Inflammatory macrophage treated with lipopolysaccharide for 1 hour (primary cell): ENCODE measurements at regions not wholly inside any gene's neighbourhood (a gene's known extent, or its start where the extent isn't known, plus 50 kb on each side); places are given as distances from the start of the nearest gene placed in this dataset.

Experiments
- DNase-seq, 2 donors: peaks; one replicate each; pipeline ENCODE4 v3.0.0-alpha.2; 2020 to 2022

DNA sequence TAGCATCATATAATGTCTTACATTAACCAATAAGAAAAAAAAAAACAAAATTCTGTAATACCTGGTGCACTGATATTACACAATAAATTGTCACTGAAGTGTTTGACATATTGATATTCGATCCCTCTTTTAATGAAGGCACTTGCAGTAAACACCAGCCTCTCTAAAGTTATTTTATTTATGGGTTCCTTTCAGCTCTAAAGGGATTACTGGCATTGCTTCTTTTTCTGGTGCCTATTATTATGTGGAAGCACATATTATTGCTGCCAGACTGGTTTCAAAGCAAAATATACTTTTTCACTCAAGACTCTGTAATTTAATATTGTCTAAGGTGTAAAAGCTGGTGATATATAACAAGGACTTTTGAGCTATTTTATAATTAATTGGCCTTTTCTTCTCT lies 1090.5 kb downstream of the TRHDE start:
- no peak for DNase-seq

DNA sequence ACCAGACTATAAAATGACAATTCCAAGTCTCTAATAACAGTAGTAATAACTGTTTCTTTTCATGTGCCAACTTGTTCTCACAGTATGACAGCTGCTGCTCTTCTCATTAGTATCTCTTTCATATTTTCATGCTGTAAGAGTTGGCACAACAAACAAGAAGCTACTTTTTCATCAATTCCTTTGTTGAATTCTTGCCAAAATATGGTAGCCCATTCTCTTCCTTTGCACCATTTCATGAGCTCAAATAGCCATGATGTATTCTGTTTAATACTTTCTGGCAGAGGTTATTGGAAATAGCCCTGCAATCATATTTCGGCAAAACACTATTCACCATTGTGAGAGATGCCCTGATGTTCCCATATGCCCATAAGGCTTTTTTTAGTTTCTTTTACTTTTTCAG lies 1100.7 kb downstream of the TRHDE start:
- DNase-seq = no peak

DNA sequence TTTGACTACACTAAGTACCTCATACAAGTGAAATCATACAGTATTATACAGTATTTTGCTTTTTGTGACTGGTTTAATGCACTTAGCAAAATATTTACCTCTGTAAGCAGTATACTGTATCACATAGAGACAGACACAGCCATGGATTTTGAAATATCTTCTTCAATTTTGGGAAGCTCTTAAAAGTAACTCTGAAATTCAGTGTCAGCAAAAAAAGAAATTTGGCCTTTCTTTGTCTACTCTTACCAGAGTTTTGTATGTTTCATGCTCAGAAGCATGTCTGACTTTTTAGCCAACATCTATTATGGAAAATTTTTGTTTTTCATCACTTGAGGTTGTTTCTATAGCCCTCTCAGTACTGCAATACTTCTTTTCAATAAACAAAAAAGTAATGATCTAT lies 1102.2 kb downstream of the TRHDE start:
- no peak for DNase-seq

DNA sequence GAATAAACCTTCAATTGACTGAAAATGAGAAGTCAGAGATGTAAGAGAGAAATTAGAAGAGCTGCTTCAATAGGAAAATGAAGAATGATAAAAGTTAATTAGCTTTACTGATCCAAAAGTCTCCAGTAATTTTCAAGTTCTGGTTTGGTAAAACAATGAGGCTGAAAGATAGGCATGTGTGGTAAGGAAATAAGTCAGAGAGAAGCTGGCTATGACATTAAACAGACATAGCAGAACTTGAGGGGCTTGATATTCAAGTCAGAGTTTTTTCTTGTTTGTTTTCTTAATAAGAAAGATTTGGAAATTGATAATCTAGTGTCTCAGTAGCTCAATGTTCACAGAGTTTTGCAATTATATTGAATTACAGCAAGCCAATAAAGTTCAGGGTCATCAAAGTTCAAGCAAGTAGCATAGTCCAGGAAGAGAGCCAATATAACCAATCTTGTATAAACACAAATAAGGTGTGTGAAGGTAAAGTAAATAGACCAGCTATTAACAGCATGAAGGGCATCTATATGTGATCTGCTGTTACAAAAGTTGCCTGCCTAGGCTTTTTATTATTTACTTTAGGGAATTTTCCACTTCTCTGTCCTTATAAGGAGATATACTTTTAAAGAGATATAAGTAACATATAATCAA lies 1111.5 kb downstream of the TRHDE start:
- DNase-seq = no peak

DNA sequence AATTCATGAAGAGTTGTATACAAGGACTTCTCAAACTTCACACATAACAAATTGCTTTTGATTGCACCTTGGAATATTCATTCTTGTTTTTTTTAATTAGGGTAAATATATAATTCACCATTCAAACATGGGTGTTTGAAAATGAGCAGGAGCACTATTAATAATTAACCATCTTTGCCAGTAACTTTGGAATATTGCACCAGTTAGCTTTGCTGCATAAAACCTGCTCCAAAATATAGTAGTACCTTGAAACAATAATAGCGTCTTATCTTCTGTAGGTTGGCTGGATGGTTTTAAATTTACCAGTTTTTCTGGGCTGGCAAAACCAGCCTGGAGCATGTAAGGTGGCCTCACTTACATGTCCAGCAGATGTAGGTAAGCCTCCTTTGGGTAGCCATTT lies 1112.4 kb downstream of the TRHDE start:
- no peak for DNase-seq

DNA sequence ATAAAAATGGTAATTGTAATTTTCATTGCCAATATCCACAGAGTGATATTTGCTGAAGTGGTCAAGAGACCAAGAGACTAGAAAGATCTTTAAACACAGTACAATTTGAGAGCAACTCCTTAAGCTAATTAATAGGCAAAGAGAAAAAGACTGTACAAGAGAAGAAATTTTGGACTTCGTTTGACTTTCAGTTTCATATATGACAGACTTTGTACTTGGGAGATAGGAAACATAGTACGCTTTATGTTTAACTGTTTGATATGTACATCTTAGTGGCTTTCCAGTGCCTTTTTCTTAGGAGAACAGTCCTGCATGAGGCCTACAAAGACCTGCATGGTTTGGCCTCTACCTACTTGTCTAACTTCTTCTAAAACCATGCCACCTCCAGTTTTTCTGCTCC lies 1118.1 kb downstream of the TRHDE start:
- DNase-seq = no peak

DNA sequence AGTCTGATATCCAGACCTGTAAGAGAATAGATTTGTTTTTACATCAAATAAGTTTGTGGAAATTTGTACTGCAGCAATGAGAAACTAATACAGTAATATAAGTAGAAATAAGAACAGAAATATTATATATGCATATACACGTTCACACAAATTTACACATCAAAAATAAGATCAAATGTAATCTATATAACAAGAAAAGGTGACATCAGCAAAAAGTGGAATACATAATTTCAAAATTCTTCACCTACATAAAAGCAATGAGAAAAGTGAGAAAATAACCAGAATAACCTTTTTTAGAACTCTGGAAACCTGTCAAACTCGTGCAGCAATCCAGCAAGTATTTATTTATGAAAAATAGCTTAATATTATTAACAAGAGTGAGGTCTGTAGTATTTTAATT lies 1124.6 kb upstream of the ATXN7L3B start:
- DNase-seq = no peak

DNA sequence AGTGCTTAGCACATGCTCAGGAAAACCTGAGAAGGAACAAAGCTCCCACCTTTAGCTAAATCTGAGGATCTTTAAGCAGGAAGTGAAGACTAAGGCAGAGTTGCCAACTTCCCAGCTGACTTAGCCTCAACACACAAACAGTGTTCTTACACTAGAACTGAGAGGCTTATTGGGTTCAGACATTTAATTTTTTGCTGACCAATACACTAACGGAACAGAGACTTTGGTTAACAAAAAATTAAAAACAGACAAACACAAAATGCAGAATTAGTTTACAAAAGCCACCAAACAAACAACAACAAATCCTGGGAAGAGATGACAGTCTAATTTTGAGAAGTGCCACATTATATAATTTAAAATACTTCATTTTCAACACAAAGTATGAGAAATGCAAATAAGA lies 1123.7 kb upstream of the ATXN7L3B start:
- DNase-seq = no peak

DNA sequence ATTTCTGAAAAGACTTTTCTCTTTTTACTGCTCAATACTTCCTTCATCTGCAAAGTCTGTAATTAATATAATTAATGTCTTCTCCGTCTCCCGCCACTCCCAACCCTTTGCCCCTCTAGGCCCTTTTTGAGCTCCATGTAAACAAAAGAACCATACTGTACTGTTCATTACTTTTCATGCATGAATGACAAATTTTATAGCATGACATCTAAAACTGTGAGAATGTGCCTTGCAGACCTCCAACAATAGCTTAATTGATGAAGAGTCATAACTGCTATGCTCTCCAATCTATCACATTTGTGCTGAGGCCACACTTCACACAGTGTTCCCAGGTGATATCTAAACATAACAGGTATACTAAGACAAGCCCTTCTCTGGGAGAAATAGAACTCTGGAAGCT lies 1122.7 kb upstream of the ATXN7L3B start:
- no peak for DNase-seq

GRCh38 chr12:73418541-73418940 lies 1119.1 kb upstream of the ATXN7L3B start:
- DNase-seq = no peak

DNA sequence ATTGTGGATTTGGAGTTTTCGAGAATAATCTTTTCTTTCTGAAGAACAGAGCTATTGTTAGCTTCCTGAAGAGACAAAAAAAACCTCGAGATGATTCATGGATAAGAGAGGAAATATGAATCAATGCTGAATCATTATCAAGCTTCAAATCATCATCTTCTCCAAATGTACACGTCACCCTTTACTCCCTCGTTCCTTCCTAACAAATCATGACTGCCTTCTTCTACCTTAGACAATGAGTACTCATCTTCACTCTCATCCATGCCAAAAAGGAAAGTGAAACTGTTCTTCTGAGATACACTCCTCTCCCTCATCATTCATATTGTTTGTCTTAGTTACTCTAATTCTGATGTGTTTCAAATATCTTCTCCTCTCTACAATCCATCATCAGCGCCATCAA lies 1115.8 kb upstream of the ATXN7L3B start:
- DNase-seq = no peak

DNA sequence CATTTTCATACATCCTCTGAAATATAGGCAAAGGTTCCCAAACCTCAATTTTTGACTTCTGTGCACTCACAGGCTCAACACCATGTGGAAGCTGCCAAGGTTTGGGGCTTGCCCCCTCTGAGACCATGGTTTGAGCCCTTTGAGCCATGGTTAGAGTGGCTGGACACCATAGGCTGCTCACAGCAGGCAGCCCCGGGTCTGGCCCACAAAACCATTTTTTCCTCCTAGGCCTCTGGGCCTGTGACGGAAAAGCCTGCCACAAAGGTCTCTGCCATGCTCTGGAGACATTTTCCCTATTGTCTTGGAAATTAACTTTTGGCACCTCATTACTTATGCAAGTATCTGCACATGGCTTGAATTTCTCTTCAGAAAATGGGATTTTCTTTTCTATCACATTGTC lies 1113.2 kb upstream of the ATXN7L3B start:
- DNase-seq = no peak

DNA sequence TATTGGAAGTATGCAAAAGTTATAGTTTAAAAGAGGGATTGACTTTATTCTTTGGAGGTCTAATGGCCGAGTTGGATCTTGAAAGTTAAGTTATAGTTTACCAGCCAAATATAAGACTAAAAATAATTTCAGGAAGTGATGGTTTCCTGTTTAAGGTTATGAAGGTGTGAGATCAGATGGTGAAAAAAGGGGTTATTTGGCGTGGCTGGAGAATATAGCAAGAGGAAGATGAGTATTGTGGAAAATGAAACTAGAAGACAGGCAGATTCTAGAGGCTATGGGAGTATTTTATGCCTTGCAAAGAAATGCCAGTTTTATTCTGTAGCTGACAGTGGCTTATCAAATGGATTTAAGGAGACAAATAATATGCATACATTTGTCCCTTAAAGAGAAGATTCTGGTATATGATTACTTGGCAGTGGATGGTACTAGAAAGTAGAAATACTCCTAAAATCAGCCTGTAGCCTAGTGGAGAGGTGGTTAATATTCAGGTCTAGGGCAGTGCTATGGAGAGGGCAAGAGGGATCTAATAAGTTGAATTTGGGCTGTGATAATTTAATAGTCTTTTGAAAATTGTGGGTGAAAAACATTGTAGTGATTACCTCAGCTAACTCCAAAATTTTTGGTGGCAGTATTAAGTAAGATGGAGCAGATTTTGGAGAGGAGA lies 1091.8 kb upstream of the ATXN7L3B start:
- DNase-seq = no peak

DNA sequence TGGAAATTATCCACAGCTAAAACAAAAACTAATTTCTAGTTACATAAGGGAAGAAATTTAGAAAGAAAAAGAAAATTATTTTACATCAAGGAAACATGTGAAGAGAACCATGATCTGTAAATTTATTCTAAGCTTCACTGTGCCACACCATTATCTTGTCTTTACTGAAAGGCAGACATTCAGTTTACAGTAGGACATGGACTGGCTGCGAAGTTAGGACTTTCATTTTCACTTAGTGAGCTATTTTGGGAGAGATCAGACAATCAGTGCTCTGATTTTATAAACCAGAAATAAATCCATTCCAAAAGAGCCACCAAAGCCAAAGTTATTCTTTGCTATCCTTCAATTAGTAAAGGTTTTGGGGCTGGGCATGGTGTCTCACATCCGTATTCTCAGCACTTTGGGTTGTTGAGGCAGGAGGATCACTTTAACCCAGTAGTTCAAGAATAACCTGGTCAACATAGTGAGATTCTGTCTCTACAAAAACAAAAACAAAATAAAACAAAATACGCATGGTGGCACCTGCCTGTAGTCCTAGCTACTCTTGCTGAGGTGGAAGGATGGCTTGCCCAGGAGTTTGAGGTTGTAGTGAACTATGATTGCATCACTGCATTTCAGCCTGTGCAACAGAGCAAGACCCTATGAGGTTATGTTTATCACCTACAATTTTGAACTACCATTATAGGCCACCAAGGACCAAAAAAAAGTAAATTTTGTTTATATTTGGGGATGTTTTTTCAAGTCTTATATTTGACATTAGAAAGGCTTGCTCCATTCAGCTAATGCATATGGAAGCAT lies 1084.8 kb upstream of the ATXN7L3B start:
- no peak for DNase-seq

- no peak for DNase-seq
These were observed 1077.4 kb upstream of the ATXN7L3B start for GRCh38 chr12:73460212-73460611.

DNA sequence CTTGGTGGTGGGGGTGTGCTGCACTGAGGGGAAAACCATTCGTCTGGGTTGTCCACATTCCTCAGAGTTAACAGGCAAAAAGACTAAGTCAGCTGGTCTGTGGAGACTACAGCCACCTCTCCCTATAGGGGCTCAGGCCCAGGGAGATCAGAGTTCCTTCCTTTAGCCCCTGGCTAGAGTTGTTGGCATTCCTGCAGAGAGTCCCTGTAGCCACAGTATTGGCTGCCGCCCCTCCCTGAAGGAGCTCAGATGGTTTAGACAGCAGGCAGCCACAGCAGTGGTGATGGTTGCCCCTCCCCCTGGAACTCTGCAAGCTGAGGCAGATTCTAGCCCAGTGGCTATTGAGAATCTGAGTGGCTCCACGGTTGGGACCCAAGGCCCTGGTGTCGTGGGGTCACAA lies 1072.5 kb upstream of the ATXN7L3B start:
- DNase-seq = no peak

DNA sequence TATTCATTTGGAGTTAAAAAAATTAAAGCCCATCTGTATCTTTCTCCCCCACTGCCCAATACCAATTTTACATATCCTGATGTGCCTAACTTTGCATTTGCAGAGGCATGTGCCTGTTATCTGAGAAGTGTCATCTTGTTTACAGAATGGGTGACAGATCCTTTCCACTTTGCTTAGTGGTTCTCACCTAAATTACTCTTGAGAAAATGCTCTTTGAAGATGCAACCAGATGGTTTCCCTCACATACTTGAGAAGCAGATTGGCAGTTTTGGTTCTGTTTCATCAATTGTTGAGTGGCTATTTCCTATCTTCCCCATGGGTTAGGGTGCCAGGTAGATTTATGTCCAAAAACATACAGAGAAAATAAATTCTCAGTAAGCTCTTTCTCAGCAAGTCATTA lies 1051.4 kb upstream of the ATXN7L3B start:
- DNase-seq = no peak

GRCh38 chr12:73506611-73507010 lies 1031.0 kb upstream of the ATXN7L3B start:
- no peak for DNase-seq

DNA sequence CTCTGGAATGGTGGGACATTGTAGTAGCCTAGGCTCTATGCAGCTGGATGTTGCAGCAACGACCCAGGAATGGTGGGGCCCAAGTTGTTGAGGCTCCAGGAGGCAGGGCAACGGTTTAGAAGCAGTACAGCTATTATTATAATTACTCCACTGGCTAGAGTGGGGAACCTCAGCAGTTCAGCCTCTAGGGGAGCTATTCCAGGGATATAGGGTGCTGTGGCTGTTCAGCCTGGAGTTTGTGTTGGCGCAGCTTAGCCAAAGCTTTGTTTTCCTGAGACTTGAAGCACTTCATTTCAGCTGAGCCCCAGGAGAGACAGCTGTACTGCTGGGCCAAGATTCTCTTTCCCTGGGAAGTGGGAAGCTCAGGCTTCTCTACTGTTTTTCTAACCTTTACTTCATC lies 1023.0 kb upstream of the ATXN7L3B start:
- DNase-seq = no peak

DNA sequence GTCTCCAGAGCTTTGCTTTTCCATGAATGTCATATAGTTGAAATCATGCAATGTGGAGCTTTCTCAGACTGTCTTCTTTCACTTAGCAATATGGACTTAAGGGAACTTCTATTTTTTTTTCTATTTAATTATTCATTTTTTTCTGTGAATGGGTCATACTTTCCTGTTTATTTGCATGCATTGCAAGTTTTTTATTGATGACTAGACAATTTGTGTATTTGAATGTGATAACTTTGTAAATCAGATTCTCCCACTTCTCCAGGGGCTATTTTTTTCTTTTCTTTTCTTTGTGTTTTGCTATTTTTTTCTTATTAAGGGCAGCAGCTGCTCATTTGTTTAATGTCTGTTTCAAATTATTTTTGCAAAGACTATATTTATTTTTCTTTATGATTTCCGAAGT lies 1019.8 kb upstream of the ATXN7L3B start:
- no peak for DNase-seq

DNA sequence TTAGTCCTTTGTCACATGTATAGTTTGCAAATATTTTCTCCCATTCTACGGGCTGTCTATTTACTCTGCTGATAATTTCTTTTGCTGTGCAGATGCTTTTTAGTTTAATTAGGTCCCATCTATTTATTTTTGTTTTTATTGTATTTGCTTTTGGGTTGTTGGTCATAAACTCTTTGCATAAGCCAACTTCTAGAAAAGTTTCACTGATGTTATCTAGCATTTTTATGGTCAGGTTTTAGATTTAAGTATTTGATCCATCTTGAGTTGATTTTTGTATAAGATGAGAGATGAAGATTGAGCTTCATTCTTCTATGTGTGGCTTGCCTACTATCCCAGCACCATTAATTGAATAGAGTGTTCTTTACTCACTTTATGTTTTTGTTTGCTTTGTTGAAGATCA lies 1008.4 kb upstream of the ATXN7L3B start:
- no peak for DNase-seq

GRCh38 chr12:73529954-73530353 lies 1007.7 kb upstream of the ATXN7L3B start:
- DNase-seq = no peak

DNA sequence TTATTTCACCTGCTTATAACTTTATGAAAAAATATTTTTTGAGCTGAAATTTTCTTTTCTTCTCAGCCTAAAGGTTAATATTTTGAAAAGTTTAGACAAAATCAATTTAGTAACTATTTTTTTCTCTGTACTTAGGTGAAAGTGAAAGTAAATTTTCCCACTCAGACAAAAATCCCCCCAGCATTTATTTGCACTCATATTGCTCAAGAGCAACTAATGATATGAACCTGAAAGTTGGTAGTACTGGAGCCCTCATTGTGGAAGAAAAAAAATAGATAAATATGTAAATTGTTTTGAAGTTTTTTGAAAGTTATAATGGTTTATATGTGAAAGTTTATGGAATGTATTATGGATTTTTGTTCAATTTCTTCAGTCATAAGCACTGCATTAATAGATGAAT lies 1005.9 kb upstream of the ATXN7L3B start:
- no peak for DNase-seq

- no peak for DNase-seq
These were observed 990.2 kb upstream of the ATXN7L3B start for GRCh38 chr12:73547421-73547820.
